H1 (cell line): ENCODE measurements at regions not wholly inside any gene's neighbourhood (a gene's known extent, or its start where the extent isn't known, plus 50 kb on each side); places are given as distances from the start of the nearest gene placed in this dataset.

Experiments used
- BRCA1 ChIP-seq: IDR thresholded peaks from 2 replicates; pipeline ENCODE4 v1.6.1; 2012; ENCODE audit warnings: low read depth, low read length, improper control_type of control experiment
- CHD7 ChIP-seq: fragments of 300-600 bp; sonication (generic); IDR thresholded peaks from 2 replicates; pipeline ENCODE4 v1.7.1; 2012; ENCODE audit warnings: low read length, moderate library complexity, mild to moderate bottlenecking, inconsistent platforms; ENCODE audit not compliant: insufficient replicate concordance
- KDM1A ChIP-seq: fragments of 200-600, 300-600 bp; sonication (generic); IDR thresholded peaks from 2 replicates; pipeline ENCODE4 v1.7.1; 2016; ENCODE audit warnings: mild to moderate bottlenecking, low read length, borderline replicate concordance
- MAX ChIP-seq: IDR thresholded peaks from 2 replicates; pipeline ENCODE4 v1.6.1; 2012; ENCODE audit warnings: inconsistent platforms
- RBBP5 ChIP-seq: IDR thresholded peaks from 2 replicates; pipeline ENCODE4 v1.7.1; 2012; ENCODE audit warnings: low read depth, mild to moderate bottlenecking, inconsistent platforms, low read length, moderate library complexity, borderline replicate concordance
- RXRA ChIP-seq: IDR thresholded peaks from 2 replicates; pipeline ENCODE4 v1.6.1; 2011; ENCODE audit warnings: low read depth, mild to moderate bottlenecking, low read length, moderate library complexity; ENCODE audit not compliant: insufficient read depth
- SAP30 ChIP-seq: fragments of 300-600 bp; sonication (generic); IDR thresholded peaks from 2 replicates; pipeline ENCODE4 v1.7.1; 2012; ENCODE audit warnings: low read length, moderate library complexity, mild to moderate bottlenecking, inconsistent platforms; ENCODE audit not compliant: insufficient read depth, insufficient replicate concordance
- SP4 ChIP-seq: IDR thresholded peaks from 2 replicates; pipeline ENCODE4 v1.6.1; 2012; ENCODE audit warnings: low read length, inconsistent platforms
- TAF1 ChIP-seq: IDR thresholded peaks from 2 replicates; pipeline ENCODE4 v1.6.1; 2011; ENCODE audit warnings: mild to moderate bottlenecking, low read depth, low read length

GRCh38 chrX:128717635-128718578, 665.7 kb upstream of the ACTRT1 start (continued):
- TF ChIP-seq CHD7 (no peak), SAP30 (no peak), BRCA1 (no peak), KDM1A (no peak), TAF1 (no peak), SP4 (no peak), RXRA (no peak), MAX (no peak), RBBP5 (no peak)
